ENCODE measurements at regions not wholly inside any gene's neighbourhood (a gene's known extent, or its start where the extent isn't known, plus 50 kb on each side); places are given as distances from the start of the nearest gene placed in this dataset.

- no peak for DNase-seq (ENCODE audit: low spot score)
- H3K4me1 Mint-ChIP-seq (ENCODE audit: low read depth) = no peaks in the 10 kb centered on the region
- H3K4me3 Mint-ChIP-seq (ENCODE audit: low read depth) = no peak overlapping the region
- H3K27me3 Mint-ChIP-seq (ENCODE audit: low read depth) = no peaks in the 10 kb centered on the region
- no peaks in the 10 kb centered on the region for H3K36me3 Mint-ChIP-seq (ENCODE audit: low read depth)
- intact Hi-C loops (cut with micrococcal nuclease) = no loop called here
- no peak overlapping the region for H3K27ac Mint-ChIP-seq
- H3K9me3 Mint-ChIP-seq = no peaks in the 10 kb centered on the region
Measured at GRCh38 chr7:136359333-136359903, 382.3 kb upstream of the MTPN start.

DNA sequence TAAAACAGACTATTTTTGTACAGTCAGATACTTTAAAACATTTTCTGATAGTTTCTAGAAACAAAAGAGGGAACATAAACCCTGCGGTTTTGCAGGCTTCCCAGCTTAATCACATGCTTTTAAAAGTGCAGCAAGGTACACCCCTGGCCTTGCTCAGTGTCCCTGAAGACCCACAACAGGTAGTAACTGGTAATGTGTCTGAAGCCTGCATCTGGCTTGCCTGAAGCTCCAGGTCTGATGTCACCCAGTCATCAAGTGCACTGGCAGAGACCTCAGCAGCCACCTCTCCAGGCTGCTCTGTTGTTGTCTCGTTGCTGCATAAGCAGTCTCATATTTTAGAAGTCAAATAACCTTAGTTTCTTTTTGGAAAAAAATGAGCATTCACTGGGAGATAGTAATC is 376.1 kb upstream of the MTPN start:
- no peaks in the 10 kb centered on the region for H3K27me3 Mint-ChIP-seq (ENCODE audit: low read depth)
- no peaks in the 10 kb centered on the region for H3K4me1 Mint-ChIP-seq (ENCODE audit: low read depth)
- H3K27ac Mint-ChIP-seq = no peak overlapping the region
- DNase-seq (ENCODE audit: low spot score) = no peak
- intact Hi-C loops (cut with micrococcal nuclease) = no loop called here
- H3K36me3 Mint-ChIP-seq (ENCODE audit: low read depth) = no peaks in the 10 kb centered on the region
- H3K4me3 Mint-ChIP-seq (ENCODE audit: low read depth) = no peak overlapping the region
- H3K9me3 Mint-ChIP-seq = no peaks in the 10 kb centered on the region

DNA sequence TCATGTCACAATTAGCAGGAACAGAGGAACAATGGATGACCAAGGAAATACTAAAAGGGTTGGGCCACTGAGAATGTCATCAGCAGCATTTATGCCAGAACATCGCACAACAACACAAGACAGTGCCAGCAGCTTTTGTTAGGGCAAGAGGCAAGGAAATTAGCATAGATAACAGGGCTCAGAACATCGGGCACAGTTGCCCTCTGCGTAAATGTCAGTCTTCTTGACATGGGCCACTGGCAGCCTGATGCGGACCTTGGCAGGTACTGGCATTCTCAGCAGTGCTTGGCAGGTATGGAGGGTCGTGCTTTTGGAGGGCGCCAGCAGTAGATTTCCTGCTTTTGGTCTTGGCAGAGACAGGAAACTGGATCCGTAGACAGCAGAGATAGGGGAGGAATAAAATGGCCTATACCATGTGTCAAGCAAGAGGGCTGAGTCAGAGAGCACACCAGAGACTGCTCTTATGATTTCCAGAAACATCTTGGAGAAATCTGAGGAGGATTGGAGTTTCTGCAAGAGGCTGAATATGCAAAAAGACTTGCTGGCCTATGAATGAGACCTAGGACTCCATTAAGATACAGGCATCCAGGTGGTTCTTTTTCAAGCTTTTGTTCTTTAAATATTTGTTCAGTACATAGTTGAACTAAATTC is 371.5 kb upstream of the MTPN start:
- no peaks in the 10 kb centered on the region for H3K36me3 Mint-ChIP-seq (ENCODE audit: low read depth)
- no peak overlapping the region for H3K4me3 Mint-ChIP-seq (ENCODE audit: low read depth)
- no peak for DNase-seq (ENCODE audit: low spot score)
- H3K27ac Mint-ChIP-seq = no peak overlapping the region
- no peaks in the 10 kb centered on the region for H3K4me1 Mint-ChIP-seq (ENCODE audit: low read depth)
- H3K27me3 Mint-ChIP-seq (ENCODE audit: low read depth) = no peaks in the 10 kb centered on the region
- H3K9me3 Mint-ChIP-seq = no peaks in the 10 kb centered on the region
- intact Hi-C loops (cut with micrococcal nuclease) = no loop called here

DNA sequence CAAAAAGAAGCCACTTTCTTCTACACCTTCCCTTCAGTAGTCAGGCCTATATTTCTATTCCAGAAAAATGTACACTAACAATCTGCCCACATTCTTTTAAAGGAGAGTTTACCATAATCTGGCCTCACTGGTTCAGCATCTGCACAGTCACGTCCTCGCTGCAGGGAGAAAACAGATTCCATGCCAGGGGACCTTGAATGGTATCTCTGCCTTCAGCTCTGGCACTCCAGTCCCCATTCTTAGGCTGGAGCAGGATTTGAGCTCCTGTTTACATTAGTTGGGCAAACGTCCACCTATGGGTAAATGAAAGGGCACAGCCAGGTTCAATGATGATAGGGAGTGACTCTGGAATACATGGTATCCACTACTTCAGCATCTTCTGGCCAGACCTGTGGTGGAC is 371.0 kb upstream of the MTPN start:
- Mint-ChIP-seq H3K4me3 (ENCODE audit: low read depth) (no peak overlapping the region), H3K36me3 (ENCODE audit: low read depth) (no peaks in the 10 kb centered on the region), H3K27me3 (ENCODE audit: low read depth) (no peaks in the 10 kb centered on the region), H3K9me3 (no peaks in the 10 kb centered on the region), H3K4me1 (ENCODE audit: low read depth) (no peaks in the 10 kb centered on the region), H3K27ac (no peak overlapping the region)
- no peak for DNase-seq (ENCODE audit: low spot score)
- intact Hi-C loops (cut with micrococcal nuclease) = no loop called here

GRCh38 chr7:136347488-136347887 is 370.3 kb upstream of the MTPN start:
- Mint-ChIP-seq H3K36me3 (ENCODE audit: low read depth) (no peaks in the 10 kb centered on the region), H3K9me3 (no peaks in the 10 kb centered on the region), H3K4me1 (ENCODE audit: low read depth) (no peaks in the 10 kb centered on the region), H3K27ac (no peak overlapping the region), H3K4me3 (ENCODE audit: low read depth) (no peak overlapping the region), H3K27me3 (ENCODE audit: low read depth) (no peaks in the 10 kb centered on the region)
- no peak for DNase-seq (ENCODE audit: low spot score)
- intact Hi-C loops (cut with micrococcal nuclease) = no loop called here

DNA sequence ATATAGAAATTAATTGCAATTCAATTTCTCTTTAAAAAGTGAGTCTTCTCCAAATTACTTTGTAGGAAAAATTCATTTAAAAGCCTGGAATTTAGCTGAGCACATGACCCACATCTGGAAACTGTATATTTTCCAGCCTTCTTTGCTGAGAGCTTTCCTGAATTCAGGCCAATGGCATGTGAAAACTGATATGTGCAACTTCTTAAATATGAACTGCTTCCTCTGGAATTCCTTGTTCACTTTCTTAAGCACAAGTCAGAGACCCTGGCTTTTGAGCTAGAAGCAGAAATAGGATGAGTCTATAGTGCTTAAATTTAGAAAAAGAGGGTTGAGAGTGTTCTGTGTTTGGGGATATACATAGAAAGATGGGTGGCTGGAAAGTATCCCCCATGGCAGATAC is 365.1 kb upstream of the MTPN start:
- no peak overlapping the region for H3K4me3 Mint-ChIP-seq (ENCODE audit: low read depth)
- no peak for DNase-seq (ENCODE audit: low spot score)
- H3K36me3 Mint-ChIP-seq (ENCODE audit: low read depth) = no peaks in the 10 kb centered on the region
- intact Hi-C loops (cut with micrococcal nuclease) = no loop called here
- no peaks in the 10 kb centered on the region for H3K9me3 Mint-ChIP-seq
- H3K27ac Mint-ChIP-seq = no peak overlapping the region
- no peaks in the 10 kb centered on the region for H3K27me3 Mint-ChIP-seq (ENCODE audit: low read depth)
- no peaks in the 10 kb centered on the region for H3K4me1 Mint-ChIP-seq (ENCODE audit: low read depth)

- Mint-ChIP-seq H3K27ac (no peak overlapping the region), H3K9me3 (no peaks in the 10 kb centered on the region), H3K4me3 (ENCODE audit: low read depth) (no peak overlapping the region), H3K27me3 (ENCODE audit: low read depth) (no peaks in the 10 kb centered on the region), H3K4me1 (ENCODE audit: low read depth) (no peaks in the 10 kb centered on the region), H3K36me3 (ENCODE audit: low read depth) (no peaks in the 10 kb centered on the region)
- intact Hi-C loops (cut with micrococcal nuclease) = no loop called here
- no peak for DNase-seq (ENCODE audit: low spot score)
Measured at GRCh38 chr7:136339464-136339863, 362.3 kb upstream of the MTPN start.

DNA sequence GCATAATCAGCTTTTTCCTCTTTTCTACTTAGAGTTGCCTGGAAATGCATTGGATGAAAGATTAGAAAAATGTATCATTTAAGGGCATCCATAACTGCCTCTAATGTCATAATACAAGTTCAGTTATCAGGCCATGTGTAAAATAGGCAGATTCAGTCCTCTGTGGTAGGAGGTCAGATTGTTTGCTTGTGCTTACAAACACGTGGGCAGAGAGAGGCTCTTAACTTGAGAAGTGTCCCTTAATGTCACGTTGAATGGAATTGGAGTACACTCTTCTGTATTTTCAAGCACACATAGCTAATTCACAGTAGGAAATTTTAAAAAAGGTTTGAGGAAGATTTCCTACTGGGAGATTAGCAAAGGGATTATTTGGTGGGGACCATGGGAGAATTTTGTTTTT is 359.8 kb upstream of the MTPN start:
- no peak overlapping the region for H3K27ac Mint-ChIP-seq
- H3K4me3 Mint-ChIP-seq (ENCODE audit: low read depth) = no peak overlapping the region
- intact Hi-C loops (cut with micrococcal nuclease) = no loop called here
- H3K4me1 Mint-ChIP-seq (ENCODE audit: low read depth) = no peaks in the 10 kb centered on the region
- H3K36me3 Mint-ChIP-seq (ENCODE audit: low read depth) = no peaks in the 10 kb centered on the region
- H3K27me3 Mint-ChIP-seq (ENCODE audit: low read depth) = no peaks in the 10 kb centered on the region
- DNase-seq (ENCODE audit: low spot score) = no peak
- H3K9me3 Mint-ChIP-seq = no peaks in the 10 kb centered on the region

GRCh38 chr7:136333636-136334035 is 356.5 kb upstream of the MTPN start:
- H3K36me3 Mint-ChIP-seq (ENCODE audit: low read depth) = no peaks in the 10 kb centered on the region
- intact Hi-C loops (cut with micrococcal nuclease) = no loop called here

DNA sequence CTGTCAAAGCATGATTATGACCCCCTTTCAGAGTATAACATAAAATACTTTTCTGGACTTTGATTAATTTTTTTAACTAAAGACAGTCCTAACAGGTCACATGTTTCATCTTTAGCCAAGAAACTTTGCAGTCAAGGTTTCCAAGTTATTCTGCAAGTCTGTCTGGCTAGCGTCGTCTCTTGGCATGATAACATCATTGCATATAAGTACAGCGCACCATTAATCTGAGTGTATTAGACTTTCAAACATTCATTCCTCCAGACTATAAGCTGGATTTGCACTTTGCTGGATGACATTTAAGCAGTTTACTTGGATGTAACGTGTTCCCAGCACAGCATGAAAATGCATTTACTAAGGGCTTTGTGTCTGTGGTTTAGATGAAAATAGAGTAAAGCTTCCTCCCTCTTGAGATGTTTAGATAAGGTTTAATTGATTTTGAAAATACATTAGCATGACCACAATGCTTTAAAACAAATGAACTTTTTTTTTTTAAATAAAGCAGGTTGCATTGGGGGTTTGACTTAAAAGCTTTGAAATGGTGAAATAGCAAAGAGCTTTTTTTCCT is 349.0 kb upstream of the MTPN start:
- H3K27me3 Mint-ChIP-seq (ENCODE audit: low read depth) = no peaks in the 10 kb centered on the region
- H3K4me3 Mint-ChIP-seq (ENCODE audit: low read depth) = no peak overlapping the region
- H3K27ac Mint-ChIP-seq = no peak overlapping the region
- H3K4me1 Mint-ChIP-seq (ENCODE audit: low read depth) = no peaks in the 10 kb centered on the region
- DNase-seq (ENCODE audit: low spot score) = no peak
- no peaks in the 10 kb centered on the region for H3K36me3 Mint-ChIP-seq (ENCODE audit: low read depth)
- no peaks in the 10 kb centered on the region for H3K9me3 Mint-ChIP-seq
- intact Hi-C loops (cut with micrococcal nuclease) = no loop called here

More at GRCh38 chr7:136333636-136334035, 356.5 kb upstream of the MTPN start:
- no peak overlapping the region for H3K4me3 Mint-ChIP-seq (ENCODE audit: low read depth)
- no peak for DNase-seq (ENCODE audit: low spot score)
- H3K4me1 Mint-ChIP-seq (ENCODE audit: low read depth) = no peaks in the 10 kb centered on the region
- no peak overlapping the region for H3K27ac Mint-ChIP-seq
- no peaks in the 10 kb centered on the region for H3K27me3 Mint-ChIP-seq (ENCODE audit: low read depth)
- no peaks in the 10 kb centered on the region for H3K9me3 Mint-ChIP-seq

GRCh38 chr7:136325578-136325977 is 348.4 kb upstream of the MTPN start:
- H3K27me3 Mint-ChIP-seq (ENCODE audit: low read depth) = no peaks in the 10 kb centered on the region
- no peaks in the 10 kb centered on the region for H3K9me3 Mint-ChIP-seq
- H3K27ac Mint-ChIP-seq = no peak overlapping the region
- H3K4me1 Mint-ChIP-seq (ENCODE audit: low read depth) = no peaks in the 10 kb centered on the region
- H3K4me3 Mint-ChIP-seq (ENCODE audit: low read depth) = no peak overlapping the region
- no peaks in the 10 kb centered on the region for H3K36me3 Mint-ChIP-seq (ENCODE audit: low read depth)
- DNase-seq (ENCODE audit: low spot score) = no peak
- intact Hi-C loops (cut with micrococcal nuclease) = no loop called here

DNA sequence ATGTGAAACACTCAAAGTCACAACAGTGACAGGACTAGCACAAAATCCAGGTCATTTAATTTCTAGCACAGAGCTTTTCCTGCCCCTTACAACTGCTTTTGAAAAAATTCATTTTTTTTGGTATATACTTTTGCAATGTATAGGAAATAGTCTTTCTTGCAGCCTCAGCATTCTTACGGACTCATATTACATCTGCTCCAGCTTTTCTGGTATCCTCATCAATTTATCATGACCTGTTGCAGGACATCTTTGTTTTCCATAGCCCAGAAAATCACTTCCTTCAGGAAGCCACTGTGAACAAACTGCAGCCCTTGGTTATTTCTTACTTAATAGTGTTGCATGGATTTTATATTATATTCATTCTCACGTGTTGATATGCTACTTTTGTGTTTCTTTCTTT is 347.9 kb upstream of the MTPN start:
- H3K9me3 Mint-ChIP-seq = peaks cover under 1% of the 10 kb centered on the region
- H3K27me3 Mint-ChIP-seq (ENCODE audit: low read depth) = no peaks in the 10 kb centered on the region
- intact Hi-C loops (cut with micrococcal nuclease) = no loop called here
- no peak overlapping the region for H3K4me3 Mint-ChIP-seq (ENCODE audit: low read depth)
- no peaks in the 10 kb centered on the region for H3K36me3 Mint-ChIP-seq (ENCODE audit: low read depth)
- no peak overlapping the region for H3K27ac Mint-ChIP-seq
- no peaks in the 10 kb centered on the region for H3K4me1 Mint-ChIP-seq (ENCODE audit: low read depth)
- DNase-seq (ENCODE audit: low spot score) = no peak

DNA sequence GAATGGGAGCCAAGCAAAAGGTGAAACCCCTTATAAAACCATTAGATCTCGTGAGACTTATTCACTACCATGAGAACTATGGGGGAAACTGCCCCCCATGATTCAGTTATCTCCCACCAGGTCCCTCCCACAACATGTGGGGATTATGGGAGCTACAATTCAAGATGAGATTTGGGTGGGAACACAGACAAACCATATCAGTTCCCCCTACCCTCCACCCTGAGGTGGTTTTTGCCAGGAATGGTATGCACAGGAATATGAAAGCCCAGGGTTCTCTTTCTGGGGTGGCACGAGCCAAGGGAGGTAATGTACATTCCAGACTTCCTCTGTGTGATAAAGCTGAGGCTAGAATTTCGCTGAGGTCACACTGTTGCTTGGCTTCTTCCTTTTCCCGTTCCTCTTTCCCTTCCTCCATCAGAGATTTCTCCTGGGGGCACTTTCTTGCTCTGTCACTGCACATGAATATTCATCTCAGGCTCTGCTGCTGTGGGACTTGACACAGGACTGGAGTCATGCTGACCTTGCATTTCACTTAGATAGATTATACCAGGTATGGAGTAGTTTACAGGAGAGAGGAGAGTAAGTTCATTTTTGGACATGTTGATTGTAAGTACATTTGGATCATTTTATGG is 347.0 kb upstream of the MTPN start:
- Mint-ChIP-seq H3K36me3 (ENCODE audit: low read depth) (no peaks in the 10 kb centered on the region), H3K4me3 (ENCODE audit: low read depth) (no peak overlapping the region), H3K9me3 (peaks cover 6% of the 10 kb centered on the region), H3K4me1 (ENCODE audit: low read depth) (no peaks in the 10 kb centered on the region), H3K27me3 (ENCODE audit: low read depth) (no peaks in the 10 kb centered on the region), H3K27ac (no peak overlapping the region)
- intact Hi-C loops (cut with micrococcal nuclease) = no loop called here
- DNase-seq (ENCODE audit: low spot score) = no peak

Data from activated T-helper 2 cell treated with anti-CD3 and anti-CD28 coated beads, Interferon-gamma antibody, Interleukin-2, Interleukin-4, amounts not matched to agents 10 μg/mL and 5 μg/mL and 100 μg/mL, durations not matched to agents 14 hours and 24 hours and 36 hours (primary cell).